ENCODE measurements at regions not wholly inside any gene's neighbourhood (a gene's known extent, or its start where the extent isn't known, plus 50 kb on each side); places are given as distances from the start of the nearest gene placed in this dataset.

- no peak overlapping the region for H3K4me3 ChIP-seq (ENCODE audit: low read depth, low read length)
- no peak for DNase-seq (ENCODE audit: low read depth)
- no peak for TF ChIP-seq CTCF (IDR thresholded peaks at IDR 0.05; ENCODE audit: low read depth, low read length, missing control alignments)
Measured at GRCh38 chr4:189124791-189125190, 815.9 kb upstream of the FRG1 start.

- no peak for DNase-seq (ENCODE audit: low read depth)
- no peak for TF ChIP-seq CTCF (IDR thresholded peaks at IDR 0.05; ENCODE audit: low read depth, low read length, missing control alignments)
- H3K4me3 ChIP-seq (ENCODE audit: low read depth, low read length), result no peak overlapping the region
Measured at GRCh38 chr4:189126040-189126439, 814.6 kb upstream of the FRG1 start.

DNA sequence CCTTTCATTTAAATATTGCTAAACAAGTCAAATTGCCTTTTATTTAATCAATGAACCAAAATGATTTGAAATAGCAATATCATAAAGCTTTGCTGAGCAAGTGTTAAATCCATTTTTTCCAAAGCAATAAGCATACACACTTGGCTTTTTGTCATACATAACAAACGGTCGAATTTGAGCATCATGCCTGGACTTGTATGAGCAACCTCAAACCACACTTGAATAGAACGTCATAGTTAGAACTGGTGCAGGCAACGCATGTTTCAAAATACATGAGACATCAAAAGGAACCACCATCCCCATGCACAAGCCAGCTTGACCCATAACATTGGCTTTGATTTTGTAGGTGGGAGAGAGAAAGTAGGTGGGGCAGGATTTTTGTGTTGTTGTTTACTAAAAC, 812.3 kb upstream of the FRG1 start:
- no peak for TF ChIP-seq CTCF (IDR thresholded peaks at IDR 0.05; ENCODE audit: low read depth, low read length, missing control alignments)
- DNase-seq (ENCODE audit: low read depth), result no peak
- H3K4me3 ChIP-seq (ENCODE audit: low read depth, low read length), result no peak overlapping the region

DNA sequence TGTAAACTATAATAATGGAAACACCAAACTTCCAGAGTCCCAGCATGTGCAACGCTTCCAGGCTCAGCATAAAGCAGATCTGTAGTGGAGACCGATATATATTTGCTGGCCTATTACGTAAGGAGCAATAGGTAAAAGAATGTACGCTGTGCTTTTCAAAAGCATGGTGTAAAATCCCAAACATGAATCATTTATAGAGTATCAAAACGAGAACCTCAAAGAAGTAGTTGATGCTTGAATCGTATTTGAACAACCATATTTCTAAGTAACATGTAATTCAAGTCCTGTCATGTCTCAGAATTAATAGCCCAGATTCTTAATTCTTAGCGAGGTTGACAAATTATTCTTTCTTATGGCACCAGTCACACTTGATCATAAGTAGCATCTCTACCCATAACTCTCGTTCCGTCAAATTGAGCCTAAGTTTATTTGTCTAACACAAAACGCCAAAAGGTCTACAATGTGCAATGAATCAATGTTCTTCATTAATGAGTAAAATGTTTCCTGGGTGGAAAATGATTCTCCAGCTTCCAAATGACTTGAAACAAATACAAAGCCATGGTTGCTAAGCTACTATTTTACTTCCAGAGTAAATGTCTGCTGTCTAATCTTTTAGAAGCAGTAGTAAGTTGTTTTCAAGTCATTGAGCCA, 811.5 kb upstream of the FRG1 start:
- no peak for DNase-seq (ENCODE audit: low read depth)
- no peak overlapping the region for H3K4me3 ChIP-seq (ENCODE audit: low read depth, low read length)
- no peak for TF ChIP-seq CTCF (IDR thresholded peaks at IDR 0.05; ENCODE audit: low read depth, low read length, missing control alignments)

DNA sequence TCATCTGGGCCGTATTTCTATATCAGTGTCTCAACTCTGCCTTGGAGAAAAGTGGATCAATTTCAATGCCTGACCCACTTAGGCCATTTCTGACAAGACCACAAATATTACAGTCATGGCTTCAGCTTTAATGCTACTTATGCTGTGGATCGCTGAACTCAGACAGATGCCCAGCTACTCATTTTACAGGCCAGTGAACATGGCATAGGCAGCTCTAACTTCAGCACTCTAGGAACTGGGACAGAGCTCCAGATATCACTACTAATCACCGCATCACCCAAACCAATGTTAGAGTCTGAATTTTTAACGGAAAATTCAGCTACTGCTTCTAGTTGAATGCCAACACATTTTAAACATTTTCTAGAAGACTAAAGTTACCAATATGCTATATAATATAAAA, 809.6 kb upstream of the FRG1 start:
- TF ChIP-seq CTCF (IDR thresholded peaks at IDR 0.05; ENCODE audit: low read depth, low read length, missing control alignments), result no peak
- no peak overlapping the region for H3K4me3 ChIP-seq (ENCODE audit: low read depth, low read length)
- no peak for DNase-seq (ENCODE audit: low read depth)

DNA sequence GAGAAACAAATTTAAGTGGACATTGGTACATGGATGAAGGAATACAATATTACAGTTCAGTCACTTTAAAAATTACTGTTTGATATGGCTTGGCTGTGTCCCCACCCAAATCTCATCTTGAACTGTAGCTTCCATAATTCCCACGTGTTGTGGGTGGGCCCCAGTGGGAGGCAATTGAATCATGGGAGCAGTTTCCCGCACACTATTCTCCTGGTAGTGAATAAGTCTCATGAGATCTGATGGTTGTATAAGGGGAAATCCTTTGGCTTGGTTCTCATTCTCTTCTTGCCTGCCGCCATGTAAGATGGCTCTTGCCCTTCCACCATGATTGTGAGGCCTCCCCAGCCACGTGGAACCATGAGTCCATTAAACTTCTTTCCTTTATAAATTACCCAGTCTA, 804.2 kb upstream of the FRG1 start:
- no peak for TF ChIP-seq CTCF (IDR thresholded peaks at IDR 0.05; ENCODE audit: low read depth, low read length, missing control alignments)
- no peak overlapping the region for H3K4me3 ChIP-seq (ENCODE audit: low read depth, low read length)
- no peak for DNase-seq (ENCODE audit: low read depth)

DNA sequence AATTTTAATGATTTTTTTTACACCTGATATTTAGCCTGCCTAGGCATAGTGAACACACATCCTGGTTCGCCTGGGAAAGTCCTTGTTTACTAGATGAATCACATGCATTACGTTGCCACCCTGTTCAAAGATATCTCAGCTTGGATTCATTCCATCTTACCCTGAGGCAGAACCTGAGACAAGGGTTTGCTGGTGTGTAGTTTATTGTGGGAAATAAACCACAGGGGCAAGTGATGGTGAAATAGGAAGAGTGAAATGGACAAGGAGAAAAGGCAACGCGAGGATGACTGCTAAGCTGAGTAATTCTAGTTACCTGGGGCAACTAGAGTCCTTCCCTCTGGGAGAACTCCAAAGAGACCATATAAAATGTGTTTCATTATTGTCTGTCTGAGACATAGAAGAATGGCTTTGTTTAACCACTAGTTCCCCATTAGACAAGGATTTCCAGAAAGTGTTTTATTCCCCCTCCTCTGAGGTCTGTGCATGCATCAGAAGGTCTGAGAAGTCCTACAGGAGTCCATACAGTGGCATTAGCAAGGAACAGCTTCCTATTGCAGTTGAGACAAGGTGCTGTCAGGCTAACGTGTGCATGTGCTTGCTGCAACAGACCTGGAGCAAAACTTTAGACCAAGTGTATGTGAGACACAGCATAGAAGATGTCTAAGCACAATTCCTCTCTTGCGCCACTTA, 797.3 kb upstream of the FRG1 start:
- TF ChIP-seq CTCF (IDR thresholded peaks at IDR 0.05; ENCODE audit: low read depth, low read length, missing control alignments), result no peak
- H3K4me3 ChIP-seq (ENCODE audit: low read depth, low read length), result no peak overlapping the region
- DNase-seq (ENCODE audit: low read depth), result no peak

Measured in GM12864 (cell line).